DMS 273 (cell line): ENCODE measurements at regions not wholly inside any gene's neighbourhood (a gene's known extent, or its start where the extent isn't known, plus 50 kb on each side); places are given as distances from the start of the nearest gene placed in this dataset.
A peak's percentile ranks its signal among the peaks of the same experiment; 100 is the strongest.

Experiments used
- DNase-seq: peaks from one replicate; lab custom pipeline; 2025; ENCODE audit not compliant: unreplicated experiment; lab: John Stamatoyannopoulos, UW

DNA sequence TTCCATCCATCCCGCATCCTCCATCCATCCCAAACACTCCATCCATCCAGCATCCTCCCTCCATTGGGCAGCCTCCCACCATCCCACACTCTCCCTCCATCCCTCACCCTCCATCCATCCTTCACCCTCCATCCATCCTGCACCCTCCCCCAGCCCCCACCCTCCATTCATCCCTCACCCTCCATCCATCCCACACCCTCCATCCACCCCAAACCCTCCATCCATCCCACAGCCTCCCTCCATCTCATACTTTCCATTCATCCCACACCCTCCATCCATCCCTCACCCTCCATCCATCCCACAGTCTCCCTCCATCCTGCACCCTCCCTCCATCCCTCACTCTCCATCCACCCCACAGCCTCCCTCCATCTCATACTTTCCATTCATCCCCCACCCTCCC lies 60.4 kb downstream of the FOXI2 start:
- no peak for DNase-seq

DNA sequence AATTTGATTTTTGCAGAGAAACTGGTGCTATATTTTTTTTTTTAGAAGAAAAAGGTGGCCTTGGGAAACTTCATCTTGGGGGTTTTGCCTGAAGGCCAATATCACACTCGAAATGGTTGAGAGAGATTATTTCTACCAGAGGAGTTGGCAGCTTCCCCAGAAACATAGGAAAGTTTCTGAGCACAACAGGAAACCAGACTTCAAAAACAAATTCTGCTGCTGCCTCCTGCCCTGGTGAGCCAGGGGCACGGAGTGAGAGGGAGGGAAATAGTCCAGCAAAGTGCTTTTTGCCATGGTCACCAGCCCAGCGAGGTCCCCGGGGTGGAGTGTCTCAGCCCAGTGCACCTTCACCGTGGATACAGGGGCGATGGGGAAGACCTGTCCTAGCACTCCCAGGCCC lies 61.1 kb downstream of the FOXI2 start:
- no peak for DNase-seq

DNA sequence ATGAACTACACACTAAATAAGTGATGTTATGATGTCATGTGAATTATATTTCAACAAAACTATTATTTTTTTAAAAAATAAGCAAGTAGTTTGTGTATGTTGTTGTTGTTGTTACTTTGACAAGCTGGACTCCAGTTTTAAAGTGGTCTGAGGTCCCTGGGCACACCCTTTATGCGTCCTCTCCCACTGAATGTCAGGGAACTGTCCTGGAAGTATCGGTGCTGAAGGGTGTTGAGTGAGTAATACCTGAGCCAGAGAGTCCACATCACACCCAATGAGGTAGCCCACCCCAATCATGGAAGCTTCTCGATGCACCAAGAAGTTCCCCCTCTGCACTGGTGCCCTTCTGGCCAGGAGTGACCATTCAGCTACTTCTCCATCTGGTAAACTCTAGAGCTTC lies 64.3 kb downstream of the FOXI2 start:
- DNase-seq: no peak

DNA sequence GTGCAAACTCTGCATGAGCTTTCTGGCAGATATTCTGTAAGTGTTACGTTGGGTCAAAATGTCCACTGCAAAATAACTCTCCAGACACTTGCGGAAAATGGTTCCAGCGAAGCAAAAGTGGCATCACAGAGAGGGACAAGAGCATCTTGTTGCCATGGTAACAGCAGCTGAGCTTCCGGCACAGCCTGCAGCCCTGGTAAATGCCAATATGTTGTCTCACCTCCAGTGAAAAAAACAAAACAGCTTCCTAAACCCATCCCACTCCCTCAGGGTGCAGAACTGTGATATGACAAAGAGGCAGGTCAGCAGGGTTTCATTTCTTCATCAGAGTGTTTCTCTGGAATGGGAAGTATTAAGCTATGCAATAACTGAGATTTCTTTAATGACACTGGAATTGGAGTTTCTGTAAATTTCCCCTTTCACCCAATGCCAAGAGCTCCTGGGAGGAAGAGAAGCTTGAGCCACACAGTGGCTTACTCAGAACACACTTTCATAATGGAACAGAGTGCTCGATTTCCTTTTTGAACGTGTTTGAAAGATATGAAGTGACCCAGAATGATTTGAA lies 65.6 kb downstream of the FOXI2 start:
- DNase-seq: peak; percentile 40

DNA sequence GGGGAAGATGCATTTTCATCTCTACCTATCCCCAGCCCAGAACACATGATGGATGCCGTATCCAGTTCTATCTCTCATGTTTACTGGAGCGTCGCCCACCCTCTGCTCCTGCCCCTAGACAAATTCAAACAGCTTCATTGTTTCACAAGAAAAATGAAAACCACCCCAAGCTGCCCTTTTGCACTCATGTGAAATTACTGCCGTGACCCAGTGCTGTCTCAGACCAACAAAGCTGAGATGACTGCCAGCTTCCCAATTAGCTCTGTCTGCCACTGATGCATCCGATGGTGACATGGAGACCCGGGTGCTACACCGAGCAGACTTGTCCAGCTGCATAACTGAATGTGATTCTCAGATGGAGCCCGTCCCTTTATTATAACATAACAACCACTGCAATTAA lies 67.7 kb downstream of the FOXI2 start:
- DNase-seq: no peak

- peak; percentile 17 for DNase-seq
These were observed 69.0 kb downstream of the FOXI2 start for GRCh38 chr10:127805950-127806349.

GRCh38 chr10:127812041-127812440 lies 75.1 kb downstream of the FOXI2 start:
- no peak for DNase-seq

DNA sequence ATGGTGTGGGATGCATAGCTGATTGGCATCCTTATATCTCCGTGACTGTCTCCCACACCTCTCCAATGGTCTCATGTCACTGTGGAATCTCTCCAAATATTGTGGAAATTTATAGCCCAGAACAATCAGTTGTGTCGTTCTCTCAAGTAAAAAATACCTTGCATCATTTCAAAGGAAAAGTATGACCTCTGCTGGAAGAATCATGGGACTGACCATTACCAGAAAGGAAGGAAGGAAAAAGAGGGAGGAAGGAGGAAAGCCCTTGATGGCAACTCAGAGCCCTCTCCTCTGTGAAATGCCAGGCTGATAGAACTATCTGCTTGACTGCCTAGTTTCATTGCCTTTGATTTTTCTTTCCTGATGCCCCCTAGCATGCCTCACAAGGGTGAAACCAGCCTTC lies 76.3 kb downstream of the FOXI2 start:
- peak; percentile 47 for DNase-seq

DNA sequence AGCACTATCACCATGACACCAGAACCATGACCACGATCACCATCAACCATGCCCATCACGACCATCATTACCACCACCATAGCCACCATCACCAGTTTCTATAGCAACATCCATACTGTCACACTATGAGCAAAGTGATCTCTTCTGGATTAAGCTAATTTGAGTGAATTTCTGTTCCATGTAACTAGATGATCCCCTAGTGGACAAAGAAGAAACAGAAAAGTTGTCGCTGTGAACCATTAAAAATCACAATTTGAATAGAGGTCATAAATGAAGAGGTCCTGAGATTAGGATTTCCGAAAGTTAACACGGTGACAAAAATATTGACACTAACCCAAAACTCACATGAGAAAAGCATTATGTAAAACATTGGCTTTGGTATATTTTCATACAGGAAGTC lies 77.6 kb downstream of the CLRN3 start:
- peak; percentile 3 for DNase-seq

GRCh38 chr10:127824826-127825225 lies 67.9 kb downstream of the CLRN3 start:
- DNase-seq: no peak

GRCh38 chr10:127826154-127826725 lies 66.5 kb downstream of the CLRN3 start:
- DNase-seq: no peak

GRCh38 chr10:127827354-127828140 lies 65.2 kb downstream of the CLRN3 start:
- DNase-seq: no peak
